IMR-90 (cell line): ENCODE measurements at regions not wholly inside any gene's neighbourhood (a gene's known extent, or its start where the extent isn't known, plus 50 kb on each side); places are given as distances from the start of the nearest gene placed in this dataset.
A peak's percentile ranks its signal among the peaks of the same experiment; 100 is the strongest.

Experiments
- ATAC-seq: fragments of 200-7000 bp; cut with Tn5 transposase; 2 replicates; pipeline ENCODE4 v1.9.1; 2020; ENCODE audit warnings: low read depth, mild to moderate bottlenecking, moderate library complexity
- BruUV-seq: library from RNA; stranded (reverse); fragments of 400-500 nt; replicated peaks from 2 replicates; lab custom pipeline; 2021; lab: Mats Ljungman, UMichigan
- CTCF ChIA-PET: fragments of 300-600 bp; formaldehyde crosslinking; extraction: SDS; loops from one replicate; lab custom pipeline; 2021; ENCODE audit warnings: antibody characterized with exemption; lab: Yijun Ruan, JAX
- POLR2A ChIA-PET: fragments of 300-600 bp; sonication (Branson Sonifier 250); formaldehyde crosslinking; loops from one replicate; lab custom pipeline; 2022; ENCODE audit warnings: antibody characterized with exemption; ENCODE audit not compliant: unreplicated experiment; lab: Charles Lee
- DNase-seq: peaks from one replicate; pipeline ENCODE4 v3.0.0; 2013
- H2AFZ ChIP-seq: replicated peaks from 2 replicates; pipeline ENCODE3; 2013; ENCODE audit warnings: low read length, mild to moderate bottlenecking; ENCODE audit not compliant: poor library complexity
- H2AK5ac ChIP-seq: 2 replicates; pipeline ENCODE4 v1.6.1; 2013; ENCODE audit warnings: low read depth, low read length, inconsistent platforms
- H2AK9ac ChIP-seq: replicated peaks from 2 replicates; pipeline ENCODE3; 2013; ENCODE audit warnings: mild to moderate bottlenecking, low read depth, low read length, moderate library complexity; ENCODE audit not compliant: poor library complexity
- H2BK120ac ChIP-seq: 2 replicates; pipeline ENCODE4 v1.6.1; 2013; ENCODE audit warnings: low read depth, low read length, inconsistent platforms
- H2BK15ac ChIP-seq: 3 replicates; pipeline ENCODE4 v1.6.1; 2013; ENCODE audit warnings: low read depth, low read length, inconsistent platforms
- H2BK20ac ChIP-seq: 2 replicates; pipeline ENCODE4 v1.6.1; 2013; ENCODE audit warnings: low read depth, mild to moderate bottlenecking, inconsistent platforms, low read length, moderate library complexity
- H2BK5ac ChIP-seq: 2 replicates; pipeline ENCODE4 v1.6.1; 2013; ENCODE audit warnings: mild to moderate bottlenecking, low read depth, low read length, inconsistent platforms; ENCODE audit not compliant: poor library complexity, severe bottlenecking
- H3K14ac ChIP-seq: replicated peaks from 2 replicates; pipeline ENCODE4 v1.6.1; 2013; ENCODE audit warnings: low read depth, low read length, inconsistent platforms
- H3K18ac ChIP-seq: 2 replicates; pipeline ENCODE4 v1.6.1; 2013; ENCODE audit warnings: low read depth, low read length, control low read depth
- H3K23ac ChIP-seq: 2 replicates; pipeline ENCODE4 v1.6.1; 2013; ENCODE audit warnings: low read depth, low read length, inconsistent platforms
- H3K27ac ChIP-seq: 2 replicates; pipeline ENCODE4 v1.5.1; 2013; ENCODE audit warnings: mild to moderate bottlenecking, control low read depth, low read length; ENCODE audit not compliant: insufficient read depth
- H3K27me3 ChIP-seq: 2 replicates; pipeline ENCODE4 v1.6.1; 2013; ENCODE audit warnings: low read length; ENCODE audit not compliant: control insufficient read depth, insufficient read depth
- H3K36me3 ChIP-seq: 2 replicates; pipeline ENCODE4 v1.6.1; 2013; ENCODE audit warnings: low read length, mixed read lengths; ENCODE audit not compliant: control insufficient read depth, insufficient read depth
- H3K4ac ChIP-seq: 2 replicates; pipeline ENCODE4 v1.6.1; 2013; ENCODE audit warnings: low read depth, low read length, inconsistent platforms
- H3K4me1 ChIP-seq: 2 replicates; pipeline ENCODE4 v1.6.1; 2013; ENCODE audit warnings: low read length, mixed read lengths; ENCODE audit not compliant: control insufficient read depth, insufficient read depth
- H3K4me2 ChIP-seq: 2 replicates; pipeline ENCODE4 v1.6.1; 2013; ENCODE audit warnings: low read depth, mild to moderate bottlenecking, control low read depth, low read length, moderate library complexity
- H3K4me3 ChIP-seq: 2 replicates; pipeline ENCODE4 v1.5.1; 2013; ENCODE audit warnings: low read depth, mild to moderate bottlenecking, control low read depth, low read length, moderate library complexity; ENCODE audit not compliant: insufficient read depth
- H3K56ac ChIP-seq: 2 replicates; pipeline ENCODE4 v1.6.1; 2013; ENCODE audit warnings: low read length, inconsistent platforms; ENCODE audit not compliant: insufficient read depth; ENCODE audit errors: extremely low read depth
- H3K79me1 ChIP-seq, 2 experiments: 2 replicates each; pipeline ENCODE4 v1.6.1; 2013; ENCODE audit warnings: low read length in 2 of 2, inconsistent platforms in 1 of 2, low read depth in 1 of 2
- H3K9ac ChIP-seq: 2 replicates; pipeline ENCODE4 v1.6.1; 2013; ENCODE audit warnings: low read depth, low read length, control low read depth
- H3K9me1 ChIP-seq: 2 replicates; pipeline ENCODE4 v1.6.1; 2013; ENCODE audit warnings: low read length, inconsistent platforms; ENCODE audit not compliant: insufficient read depth
- H3K9me3 ChIP-seq: 2 replicates; pipeline ENCODE4 v1.6.1; 2013; ENCODE audit warnings: low read length; ENCODE audit not compliant: control insufficient read depth, insufficient read depth
- H4K20me1 ChIP-seq: 2 replicates; pipeline ENCODE4 v1.6.1; 2013; ENCODE audit warnings: low read length, inconsistent platforms; ENCODE audit not compliant: insufficient read depth
- H4K5ac ChIP-seq: 2 replicates; pipeline ENCODE4 v1.6.1; 2013; ENCODE audit warnings: mild to moderate bottlenecking, low read depth, low read length, control low read depth
- H4K8ac ChIP-seq, 2 experiments: 2 replicates each; pipeline ENCODE4 v1.6.1; 2013; ENCODE audit warnings: low read depth in 2 of 2, low read length in 2 of 2, control low read depth in 1 of 2, inconsistent platforms in 1 of 2
- H4K91ac ChIP-seq: 2 replicates; pipeline ENCODE4 v1.6.1; 2013; ENCODE audit warnings: low read depth, low read length, inconsistent platforms; ENCODE audit not compliant: insufficient read depth
- BHLHE40 ChIP-seq: fragments of 150-350 bp; IDR thresholded peaks from 2 replicates; pipeline ENCODE4 v1.6.1; 2016; ENCODE audit warnings: mild to moderate bottlenecking, low read depth, low read length
- CEBPB ChIP-seq: IDR thresholded peaks from 2 replicates; pipeline ENCODE4 v1.6.1; 2012; ENCODE audit warnings: low read depth, low read length, improper control_type of control experiment
- CHD1 ChIP-seq: IDR thresholded peaks from 2 replicates; pipeline ENCODE4 v1.6.1; 2012; ENCODE audit warnings: low read depth, low read length, improper control_type of control experiment
- FOS ChIP-seq: fragments of 150-350 bp; IDR thresholded peaks from 2 replicates; pipeline ENCODE4 v1.6.1; 2016; ENCODE audit warnings: low read depth, low read length
- MAFK ChIP-seq: IDR thresholded peaks from 2 replicates; pipeline ENCODE4 v1.6.1; 2012; ENCODE audit warnings: low read depth, low read length, improper control_type of control experiment
- MAZ ChIP-seq: IDR thresholded peaks from 2 replicates; pipeline ENCODE4 v1.6.1; 2012; ENCODE audit warnings: low read depth, mild to moderate bottlenecking, low read length, improper control_type of control experiment, moderate library complexity, borderline replicate concordance
- MXI1 ChIP-seq: IDR thresholded peaks from 2 replicates; pipeline ENCODE4 v1.6.1; 2012; ENCODE audit warnings: low read depth, mild to moderate bottlenecking, low read length, moderate library complexity, borderline replicate concordance
- NFE2L2 ChIP-seq: fragments of 150-350 bp; IDR thresholded peaks from 2 replicates; pipeline ENCODE4 v1.6.1; 2016; ENCODE audit warnings: low read depth, mild to moderate bottlenecking, low read length
- POLR2A ChIP-seq: IDR thresholded peaks from 2 replicates; pipeline ENCODE4 v1.6.1; 2012; ENCODE audit warnings: mild to moderate bottlenecking, low read depth, low read length
- RAD21 ChIP-seq: IDR thresholded peaks from 2 replicates; pipeline ENCODE4 v1.6.1; 2012; ENCODE audit warnings: low read length, improper control_type of control experiment
- RCOR1 ChIP-seq: IDR thresholded peaks from 2 replicates; pipeline ENCODE4 v1.6.1; 2012; ENCODE audit warnings: mild to moderate bottlenecking, low read length, improper control_type of control experiment; ENCODE audit not compliant: insufficient replicate concordance
- RFX5 ChIP-seq: IDR thresholded peaks from 2 replicates; pipeline ENCODE4 v1.8.0; 2012; ENCODE audit warnings: low read depth, mild to moderate bottlenecking, low read length, moderate library complexity
- SMC3 ChIP-seq: fragments of 150-350 bp; IDR thresholded peaks from 2 replicates; pipeline ENCODE4 v1.6.1; 2016; ENCODE audit warnings: low read depth, mild to moderate bottlenecking, antibody characterized with exemption, low read length, moderate library complexity
- WGBS, 2 experiments: methylation state at CpG; one replicate each; pipeline versions ENCODE4 v1.1.5 to v1.1.7; 2013; ENCODE audit warnings: missing lambda C conversion rate in 2 of 2; ENCODE audit not compliant: insufficient read length in 1 of 2; ENCODE audit errors: extremely low coverage in 2 of 2; 5-methylcytosine and 5-hydroxymethylcytosine counted together
- dilution Hi-C: fragments of 300-500 bp; cut with HindIII; formaldehyde crosslinking; loops from one replicate; pipeline ENCODE4 v1.14.3; 2018; ENCODE audit warnings: low sequenced_read_pairs; ENCODE audit not compliant: unreplicated experiment
- in situ Hi-C: fragments of 300-500 bp; cut with MboI; formaldehyde crosslinking; loops from 3 replicates; pipeline ENCODE4 v1.14.3; 2019; ENCODE audit warnings: low sequenced_read_pairs, inconsistent platforms, mixed read lengths
- intact Hi-C: fragments of 100-400 bp; cut with micrococcal nuclease; formaldehyde crosslinking; loops from 2 replicates; pipeline ENCODE4 v1.10.0; 2022
- TF ChIP-seq, protein P1 (sequence below): fragments of 150-350 bp; IDR thresholded peaks from 2 replicates; pipeline ENCODE4 v1.6.1; 2017; ENCODE audit warnings: mild to moderate bottlenecking, antibody characterized with exemption, low read length, low read depth
- TF ChIP-seq, protein P2 (sequence below): fragments of 150-350 bp; IDR thresholded peaks from 2 replicates; pipeline ENCODE4 v1.6.1; 2016; ENCODE audit warnings: low read depth, mild to moderate bottlenecking, low read length, moderate library complexity, borderline replicate concordance
- TF ChIP-seq, protein P3 (sequence below): conservative IDR thresholded peaks from 2 replicates; pipeline ENCODE4 v1.5.1; 2012; ENCODE audit warnings: mild to moderate bottlenecking, low read depth, low read length, improper control_type of control experiment

DNA sequence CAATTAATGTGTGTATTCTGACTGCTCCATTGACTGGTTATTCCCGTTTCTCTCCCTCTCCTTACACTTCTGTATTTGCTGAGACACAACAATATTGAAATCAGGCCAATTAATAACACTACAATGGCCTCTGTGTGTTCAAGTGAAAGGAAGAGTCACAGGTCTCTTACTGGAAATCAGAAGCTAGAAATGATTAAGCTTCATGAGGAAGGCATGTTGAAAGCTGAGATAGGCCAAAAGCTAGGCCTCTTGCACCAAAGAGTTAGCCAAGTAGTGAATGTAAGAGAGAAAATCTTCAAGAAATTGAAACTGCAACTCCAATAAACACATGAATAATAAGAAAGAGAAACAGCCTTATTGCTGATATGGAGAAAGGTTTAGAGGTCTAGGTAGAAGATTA, 489.5 kb upstream of the CITED2 start:
- H2BK5ac ChIP-seq: peak overlapping the region; percentile 58
- ChIA-PET CTCF (no interaction called here), POLR2A (no interaction called here)
- TF ChIP-seq, protein P1, sequence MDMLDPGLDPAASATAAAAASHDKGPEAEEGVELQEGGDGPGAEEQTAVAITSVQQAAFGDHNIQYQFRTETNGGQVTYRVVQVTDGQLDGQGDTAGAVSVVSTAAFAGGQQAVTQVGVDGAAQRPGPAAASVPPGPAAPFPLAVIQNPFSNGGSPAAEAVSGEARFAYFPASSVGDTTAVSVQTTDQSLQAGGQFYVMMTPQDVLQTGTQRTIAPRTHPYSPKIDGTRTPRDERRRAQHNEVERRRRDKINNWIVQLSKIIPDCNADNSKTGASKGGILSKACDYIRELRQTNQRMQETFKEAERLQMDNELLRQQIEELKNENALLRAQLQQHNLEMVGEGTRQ: no peak
- TF ChIP-seq CEBPB (no peak), MAFK (no peak), CHD1 (no peak), RFX5 (no peak), BHLHE40 (no peak), POLR2A (no peak), RAD21 (no peak), RCOR1 (no peak), SMC3 (no peak), MXI1 (no peak), MAZ (no peak), NFE2L2 (no peak), FOS (no peak)
- TF ChIP-seq, protein P2, sequence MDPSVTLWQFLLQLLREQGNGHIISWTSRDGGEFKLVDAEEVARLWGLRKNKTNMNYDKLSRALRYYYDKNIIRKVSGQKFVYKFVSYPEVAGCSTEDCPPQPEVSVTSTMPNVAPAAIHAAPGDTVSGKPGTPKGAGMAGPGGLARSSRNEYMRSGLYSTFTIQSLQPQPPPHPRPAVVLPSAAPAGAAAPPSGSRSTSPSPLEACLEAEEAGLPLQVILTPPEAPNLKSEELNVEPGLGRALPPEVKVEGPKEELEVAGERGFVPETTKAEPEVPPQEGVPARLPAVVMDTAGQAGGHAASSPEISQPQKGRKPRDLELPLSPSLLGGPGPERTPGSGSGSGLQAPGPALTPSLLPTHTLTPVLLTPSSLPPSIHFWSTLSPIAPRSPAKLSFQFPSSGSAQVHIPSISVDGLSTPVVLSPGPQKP: no peak
- TF ChIP-seq, protein P3, sequence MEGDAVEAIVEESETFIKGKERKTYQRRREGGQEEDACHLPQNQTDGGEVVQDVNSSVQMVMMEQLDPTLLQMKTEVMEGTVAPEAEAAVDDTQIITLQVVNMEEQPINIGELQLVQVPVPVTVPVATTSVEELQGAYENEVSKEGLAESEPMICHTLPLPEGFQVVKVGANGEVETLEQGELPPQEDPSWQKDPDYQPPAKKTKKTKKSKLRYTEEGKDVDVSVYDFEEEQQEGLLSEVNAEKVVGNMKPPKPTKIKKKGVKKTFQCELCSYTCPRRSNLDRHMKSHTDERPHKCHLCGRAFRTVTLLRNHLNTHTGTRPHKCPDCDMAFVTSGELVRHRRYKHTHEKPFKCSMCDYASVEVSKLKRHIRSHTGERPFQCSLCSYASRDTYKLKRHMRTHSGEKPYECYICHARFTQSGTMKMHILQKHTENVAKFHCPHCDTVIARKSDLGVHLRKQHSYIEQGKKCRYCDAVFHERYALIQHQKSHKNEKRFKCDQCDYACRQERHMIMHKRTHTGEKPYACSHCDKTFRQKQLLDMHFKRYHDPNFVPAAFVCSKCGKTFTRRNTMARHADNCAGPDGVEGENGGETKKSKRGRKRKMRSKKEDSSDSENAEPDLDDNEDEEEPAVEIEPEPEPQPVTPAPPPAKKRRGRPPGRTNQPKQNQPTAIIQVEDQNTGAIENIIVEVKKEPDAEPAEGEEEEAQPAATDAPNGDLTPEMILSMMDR: no peak
- peak overlapping the region; percentile 41 for H2BK20ac ChIP-seq
- no peak overlapping the region for H3K9ac ChIP-seq
- H3K4me2 ChIP-seq: no peak overlapping the region
- peak overlapping the region; percentile 52; the same call in 1 of the 2 replicates for H3K4ac ChIP-seq
- no peaks in the 10 kb centered on the region for H3K79me1 ChIP-seq
- H3K27me3 ChIP-seq: no peaks in the 10 kb centered on the region
- 0 out of 2 replicates have a peak, but pooled peaks cover 6% of the 10 kb centered on the region for H3K9me1 ChIP-seq
- no TSS peak for BruUV-seq
- peak overlapping the region; percentile 73 for H2AK5ac ChIP-seq
- H3K23ac ChIP-seq: peak overlapping the region; percentile 12; the same call in 1 of the 2 replicates
- peak overlapping the region; percentile 95; the same call in 1 of the 2 replicates for H3K18ac ChIP-seq
- WGBS, 2 experiments: no CpG with 5 or more reads among the region's 1 CpG
- DNase-seq (no peak), ATAC-seq (no peak)
- no peaks in the 10 kb centered on the region for H3K36me3 ChIP-seq
- H3K4me1 ChIP-seq: peaks cover 8% of the 10 kb centered on the region
- peak overlapping the region; percentile 72; the same call in 2 of the 3 replicates for H2BK15ac ChIP-seq
- H4K20me1 ChIP-seq: no peaks in the 10 kb centered on the region
- H3K4me3 ChIP-seq: no peak overlapping the region
- H2AK9ac ChIP-seq: no peak overlapping the region
- H2BK120ac ChIP-seq: peak overlapping the region; percentile 54
- dilution Hi-C loops (no loop called here), intact Hi-C loops (no loop called here), in situ Hi-C loops (no loop called here)
- H4K91ac ChIP-seq: peak overlapping the region; percentile 32; the same call in 1 of the 2 replicates
- H3K56ac ChIP-seq: no peak overlapping the region
- H4K8ac ChIP-seq: peak overlapping the region in 1 of 2 experiments; percentile 20; a peak in 1 of 4 replicates
- H3K9me3 ChIP-seq: no peaks in the 10 kb centered on the region
- H3K14ac ChIP-seq: no peak overlapping the region; the same call in 1 of the 2 replicates
- no peak overlapping the region for H3K27ac ChIP-seq
- H2AFZ ChIP-seq: no peak overlapping the region
- H4K5ac ChIP-seq: peak overlapping the region; percentile 88; the same call in 1 of the 2 replicates
